ENCODE measurements at regions not wholly inside any gene's neighbourhood (a gene's known extent, or its start where the extent isn't known, plus 50 kb on each side); places are given as distances from the start of the nearest gene placed in this dataset.

DNA sequence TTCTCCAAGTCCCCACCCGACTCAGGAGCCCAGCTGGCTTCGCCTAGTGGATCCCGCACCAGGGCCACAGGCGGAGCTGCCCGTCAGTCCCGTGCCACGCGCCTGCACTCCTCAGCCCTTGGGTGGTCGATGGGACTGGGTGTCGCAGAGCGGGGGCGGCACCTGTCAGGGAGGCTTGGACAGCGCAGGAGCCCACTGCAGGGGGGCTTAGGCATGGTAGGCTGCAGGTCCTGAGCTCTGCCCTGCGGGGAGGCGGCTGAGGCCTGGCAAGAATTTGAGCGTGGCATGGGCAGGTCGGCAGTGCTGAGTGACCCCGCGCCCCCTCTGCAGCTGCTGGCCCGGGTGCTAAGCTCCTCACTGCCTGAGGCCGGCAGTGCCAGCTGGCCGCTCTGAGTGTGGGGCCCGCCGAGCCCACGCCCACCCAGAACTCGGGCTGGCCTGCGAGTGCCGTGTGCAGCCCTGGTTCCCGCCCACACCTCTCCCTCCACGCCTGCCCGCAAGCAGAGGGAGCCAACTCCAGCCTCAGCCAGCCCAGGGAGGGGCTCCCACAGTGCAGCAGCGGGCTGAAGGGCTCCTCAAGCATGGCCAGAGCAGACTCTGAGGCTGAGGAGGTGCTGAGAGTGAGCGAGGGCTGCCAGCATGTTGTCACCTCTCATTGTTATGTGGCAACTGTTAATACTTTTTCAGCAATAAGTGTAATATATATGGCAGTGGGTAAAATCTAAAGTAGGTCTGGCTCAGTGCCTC lies 548.4 kb upstream of the BRINP3 start:
- Histone ChIP-seq H3K4me3 (replicated peaks in 1 of 4; ENCODE audit: control extremely low read depth in 1 of 4, insufficient read depth in 1 of 4, low read depth in 3 of 4, low read length in 4 of 4) (no peak overlapping the region), H3K79me2 (ENCODE audit: control insufficient read depth, insufficient read depth, low read length) (no peaks in the 10 kb centered on the region), H3K4me1 (ENCODE audit: control insufficient read depth, extremely low read depth, insufficient read depth, low read length) (no peaks in the 10 kb centered on the region), H3K27me3 (ENCODE audit: control insufficient read depth, insufficient read depth, low read length) (no peaks in the 10 kb centered on the region), H3K9ac (ENCODE audit: insufficient read depth, low read length) (no peak overlapping the region), H2AFZ (ENCODE audit: low read length) (no peak overlapping the region), H3K27ac (ENCODE audit: insufficient read depth, low read length) (no peak overlapping the region), H3K36me3 (ENCODE audit: control insufficient read depth, insufficient read depth, low read length) (no peaks in the 10 kb centered on the region), H3K4me2 (ENCODE audit: extremely low read depth, insufficient read depth, low read length) (no peak overlapping the region), H3K9me3 (ENCODE audit: control insufficient read depth, insufficient read depth, low read depth, low read length) (no peaks in the 10 kb centered on the region), H4K20me1 (ENCODE audit: control insufficient read depth, extremely low read depth, insufficient read depth, low read length) (no peaks in the 10 kb centered on the region)
- no peak for TF ChIP-seq EZH2 (IDR thresholded peaks at IDR 0.05; ENCODE audit: low read length, missing control alignments)
- TF ChIP-seq, protein P1, sequence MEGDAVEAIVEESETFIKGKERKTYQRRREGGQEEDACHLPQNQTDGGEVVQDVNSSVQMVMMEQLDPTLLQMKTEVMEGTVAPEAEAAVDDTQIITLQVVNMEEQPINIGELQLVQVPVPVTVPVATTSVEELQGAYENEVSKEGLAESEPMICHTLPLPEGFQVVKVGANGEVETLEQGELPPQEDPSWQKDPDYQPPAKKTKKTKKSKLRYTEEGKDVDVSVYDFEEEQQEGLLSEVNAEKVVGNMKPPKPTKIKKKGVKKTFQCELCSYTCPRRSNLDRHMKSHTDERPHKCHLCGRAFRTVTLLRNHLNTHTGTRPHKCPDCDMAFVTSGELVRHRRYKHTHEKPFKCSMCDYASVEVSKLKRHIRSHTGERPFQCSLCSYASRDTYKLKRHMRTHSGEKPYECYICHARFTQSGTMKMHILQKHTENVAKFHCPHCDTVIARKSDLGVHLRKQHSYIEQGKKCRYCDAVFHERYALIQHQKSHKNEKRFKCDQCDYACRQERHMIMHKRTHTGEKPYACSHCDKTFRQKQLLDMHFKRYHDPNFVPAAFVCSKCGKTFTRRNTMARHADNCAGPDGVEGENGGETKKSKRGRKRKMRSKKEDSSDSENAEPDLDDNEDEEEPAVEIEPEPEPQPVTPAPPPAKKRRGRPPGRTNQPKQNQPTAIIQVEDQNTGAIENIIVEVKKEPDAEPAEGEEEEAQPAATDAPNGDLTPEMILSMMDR (conservative IDR thresholded peaks at IDR 0.05 in 1 of 2, IDR thresholded peaks at IDR 0.05 in 1 of 2; ENCODE audit: low read depth in 1 of 2, low read length in 2 of 2), result no peak
- no peak for DNase-seq (ENCODE audit: low read depth in 2 of 2)

DNA sequence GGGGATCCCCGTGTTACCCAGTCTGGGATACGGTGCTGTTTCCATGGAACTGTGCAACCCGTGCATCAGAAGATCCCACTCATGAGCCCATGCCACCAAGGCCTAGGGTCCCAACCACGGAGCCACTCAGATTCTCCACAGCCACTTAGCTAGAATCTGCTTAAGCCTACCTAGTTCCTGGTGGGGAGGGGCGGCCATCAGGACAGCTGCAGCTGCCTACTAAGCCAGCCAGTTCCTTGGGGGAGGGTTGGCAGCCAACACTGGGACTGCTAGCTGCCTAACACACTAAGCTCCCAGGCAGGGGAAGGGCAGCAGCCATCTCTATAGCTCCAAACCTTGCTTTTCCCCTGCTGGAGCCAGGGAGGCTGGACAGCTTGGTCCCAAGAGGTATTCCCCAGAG lies 549.2 kb upstream of the BRINP3 start:
- H3K4me1 ChIP-seq (ENCODE audit: control insufficient read depth, extremely low read depth, insufficient read depth, low read length), result no peaks in the 10 kb centered on the region
- no peaks in the 10 kb centered on the region for H3K79me2 ChIP-seq (ENCODE audit: control insufficient read depth, insufficient read depth, low read length)
- no peaks in the 10 kb centered on the region for H3K36me3 ChIP-seq (ENCODE audit: control insufficient read depth, insufficient read depth, low read length)
- no peaks in the 10 kb centered on the region for H4K20me1 ChIP-seq (ENCODE audit: control insufficient read depth, extremely low read depth, insufficient read depth, low read length)
- H3K9ac ChIP-seq (ENCODE audit: insufficient read depth, low read length), result no peak overlapping the region
- H3K4me3 ChIP-seq (replicated peaks in 1 of 4; ENCODE audit: control extremely low read depth in 1 of 4, insufficient read depth in 1 of 4, low read depth in 3 of 4, low read length in 4 of 4), result no peak overlapping the region
- H2AFZ ChIP-seq (ENCODE audit: low read length), result no peak overlapping the region
- H3K9me3 ChIP-seq (ENCODE audit: control insufficient read depth, insufficient read depth, low read depth, low read length), result no peaks in the 10 kb centered on the region
- no peaks in the 10 kb centered on the region for H3K27me3 ChIP-seq (ENCODE audit: control insufficient read depth, insufficient read depth, low read length)
- no peak for TF ChIP-seq EZH2 (IDR thresholded peaks at IDR 0.05; ENCODE audit: low read length, missing control alignments)
- TF ChIP-seq, protein P1 (conservative IDR thresholded peaks at IDR 0.05 in 1 of 2, IDR thresholded peaks at IDR 0.05 in 1 of 2; ENCODE audit: low read depth in 1 of 2, low read length in 2 of 2), result no peak
- no peak for DNase-seq (ENCODE audit: low read depth in 2 of 2)
- H3K4me2 ChIP-seq (ENCODE audit: extremely low read depth, insufficient read depth, low read length), result no peak overlapping the region
- H3K27ac ChIP-seq (ENCODE audit: insufficient read depth, low read length), result no peak overlapping the region

DNA sequence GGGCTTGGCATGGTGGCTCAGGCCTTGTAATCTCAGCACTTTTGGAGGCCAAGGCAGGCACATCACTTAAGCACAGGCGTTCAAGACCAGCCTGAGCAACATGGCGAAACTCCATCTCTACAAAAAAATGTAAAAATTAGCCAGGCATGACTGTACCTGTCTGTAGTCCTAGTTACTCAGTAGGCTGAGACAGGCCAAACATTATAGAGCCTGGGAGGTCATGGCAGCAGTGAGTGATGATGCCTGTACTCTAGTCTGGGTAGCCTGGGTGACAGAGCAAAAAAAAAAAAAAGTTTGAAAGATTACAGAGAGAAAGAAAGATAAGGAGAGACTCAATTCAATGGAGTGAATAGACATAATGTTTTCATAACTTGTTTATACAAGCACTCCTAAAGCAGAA lies 556.5 kb upstream of the BRINP3 start:
- no peak overlapping the region for H3K4me3 ChIP-seq (replicated peaks in 1 of 4; ENCODE audit: control extremely low read depth in 1 of 4, insufficient read depth in 1 of 4, low read depth in 3 of 4, low read length in 4 of 4)
- H2AFZ ChIP-seq (ENCODE audit: low read length), result no peak overlapping the region
- no peaks in the 10 kb centered on the region for H4K20me1 ChIP-seq (ENCODE audit: control insufficient read depth, extremely low read depth, insufficient read depth, low read length)
- no peak overlapping the region for H3K9ac ChIP-seq (ENCODE audit: insufficient read depth, low read length)
- no peaks in the 10 kb centered on the region for H3K36me3 ChIP-seq (ENCODE audit: control insufficient read depth, insufficient read depth, low read length)
- peak in 1 of 2 donors; percentile 5 for DNase-seq (ENCODE audit: low read depth in 2 of 2)
- no peaks in the 10 kb centered on the region for H3K9me3 ChIP-seq (ENCODE audit: control insufficient read depth, insufficient read depth, low read depth, low read length)
- no peaks in the 10 kb centered on the region for H3K27me3 ChIP-seq (ENCODE audit: control insufficient read depth, insufficient read depth, low read length)
- H3K4me1 ChIP-seq (ENCODE audit: control insufficient read depth, extremely low read depth, insufficient read depth, low read length), result no peaks in the 10 kb centered on the region
- no peak overlapping the region for H3K4me2 ChIP-seq (ENCODE audit: extremely low read depth, insufficient read depth, low read length)
- no peak overlapping the region for H3K27ac ChIP-seq (ENCODE audit: insufficient read depth, low read length)
- TF ChIP-seq EZH2 (IDR thresholded peaks at IDR 0.05; ENCODE audit: low read length, missing control alignments), result no peak
- TF ChIP-seq, protein P1 (conservative IDR thresholded peaks at IDR 0.05 in 1 of 2, IDR thresholded peaks at IDR 0.05 in 1 of 2; ENCODE audit: low read depth in 1 of 2, low read length in 2 of 2), result no peak
- H3K79me2 ChIP-seq (ENCODE audit: control insufficient read depth, insufficient read depth, low read length), result no peaks in the 10 kb centered on the region

Data from fibroblast of lung (primary cell).